Activated B cell treated with CpG ODN at 0.5 μM for 24 hours (primary cell): ENCODE measurements at regions not wholly inside any gene's neighbourhood (a gene's known extent, or its start where the extent isn't known, plus 50 kb on each side); places are given as distances from the start of the nearest gene placed in this dataset.

ENCODE experiments used
- ATAC-seq: fragments of 200-7000 bp; cut with Tn5 transposase; one replicate; pipeline ENCODE4 v1.10.0; 2021; ENCODE audit warnings: low read depth, mild to moderate bottlenecking, moderate library complexity
- CTCF ChIA-PET: fragments of 350-600 bp; sonication (Branson Sonifier 250); formaldehyde crosslinking; loops from one replicate; lab custom pipeline; 2021; ENCODE audit warnings: antibody characterized with exemption; lab: Charles Lee
- POLR2A ChIA-PET: fragments of 350-600 bp; sonication (Branson Sonifier 250); formaldehyde crosslinking; loops from one replicate; lab custom pipeline; 2021; ENCODE audit warnings: antibody characterized with exemption; lab: Charles Lee
- DNase-seq: peaks from one replicate; pipeline ENCODE4 v3.0.0; 2022
- H3K27ac Mint-ChIP-seq: one replicate; pipeline ENCODE4 v1.8.0; 2020; ENCODE audit warnings: mixed read lengths
- H3K27me3 Mint-ChIP-seq: one replicate; pipeline ENCODE4 v1.8.0; 2021; ENCODE audit warnings: mixed read lengths
- H3K36me3 Mint-ChIP-seq: one replicate; pipeline ENCODE4 v1.8.0; 2021; ENCODE audit warnings: low read depth, mixed read lengths
- H3K4me1 Mint-ChIP-seq: one replicate; pipeline ENCODE4 v1.8.0; 2021; ENCODE audit warnings: mixed read lengths
- H3K4me3 Mint-ChIP-seq: one replicate; pipeline ENCODE4 v1.8.0; 2020; ENCODE audit warnings: mild to moderate bottlenecking, mixed read lengths
- H3K9me3 Mint-ChIP-seq: one replicate; pipeline ENCODE4 v1.8.0; 2020; ENCODE audit warnings: mixed read lengths
- CTCF ChIP-seq: fragments of 200-600 bp; IDR thresholded peaks from one replicate; pipeline ENCODE4 v1.8.0; 2022; ENCODE audit warnings: antibody characterized with exemption, mild to moderate bottlenecking
- intact Hi-C: fragments of 100-400 bp; cut with micrococcal nuclease; formaldehyde crosslinking; loops from one replicate; pipeline ENCODE4 v1.15.1; 2024

GRCh38 chr9:115629879-115630840, 512.2 kb upstream of the TNC start:
- intact Hi-C loops, result no loop called here
- CTCF ChIA-PET, result no interaction called here
- Mint-ChIP-seq H3K27ac (no peak overlapping the region), H3K9me3 (no peaks in the 10 kb centered on the region), H3K36me3 (no peaks in the 10 kb centered on the region), H3K27me3 (peaks cover 2% of the 10 kb centered on the region), H3K4me3 (no peak overlapping the region), H3K4me1 (no peaks in the 10 kb centered on the region)
- no peak for DNase-seq
- ATAC-seq, result no peak
- TF ChIP-seq CTCF, result no peak
- POLR2A ChIA-PET, result no interaction called here

GRCh38 chr9:115632391-115632790, 514.4 kb upstream of the TNC start:
- Mint-ChIP-seq H3K36me3 (no peaks in the 10 kb centered on the region), H3K27ac (no peak overlapping the region), H3K9me3 (no peaks in the 10 kb centered on the region), H3K4me1 (no peaks in the 10 kb centered on the region), H3K4me3 (no peak overlapping the region), H3K27me3 (peaks cover 2% of the 10 kb centered on the region)
- no peak for TF ChIP-seq CTCF
- intact Hi-C loops, result no loop called here
- ATAC-seq (no peak), DNase-seq (no peak)
- ChIA-PET CTCF (no interaction called here), POLR2A (no interaction called here)

GRCh38 chr9:115633104-115633503, 515.1 kb upstream of the TNC start:
- POLR2A ChIA-PET, result no interaction called here
- intact Hi-C loops, result no loop called here

GRCh38 chr9:115635680-115636383, 517.8 kb upstream of the PAPPA start:
- ChIA-PET CTCF (no interaction called here), POLR2A (no interaction called here)
- H3K4me3 Mint-ChIP-seq, result no peak overlapping the region
- H3K4me1 Mint-ChIP-seq, result no peaks in the 10 kb centered on the region
- no peaks in the 10 kb centered on the region for H3K36me3 Mint-ChIP-seq
- intact Hi-C loops, result no loop called here
- ATAC-seq, result no peak
- DNase-seq, result no peak
- no peaks in the 10 kb centered on the region for H3K9me3 Mint-ChIP-seq
- TF ChIP-seq CTCF, result no peak
- no peaks in the 10 kb centered on the region for H3K27me3 Mint-ChIP-seq
- no peak overlapping the region for H3K27ac Mint-ChIP-seq

More at GRCh38 chr9:115633104-115633503, 515.1 kb upstream of the TNC start:
- no peaks in the 10 kb centered on the region for H3K36me3 Mint-ChIP-seq
- no peak for DNase-seq
- H3K27ac Mint-ChIP-seq, result no peak overlapping the region
- TF ChIP-seq CTCF, result no peak
- H3K4me3 Mint-ChIP-seq, result no peak overlapping the region
- peaks cover 2% of the 10 kb centered on the region for H3K27me3 Mint-ChIP-seq
- no peaks in the 10 kb centered on the region for H3K4me1 Mint-ChIP-seq
- no peaks in the 10 kb centered on the region for H3K9me3 Mint-ChIP-seq
- ATAC-seq, result no peak
- CTCF ChIA-PET, result no interaction called here

GRCh38 chr9:115636596-115636995, 517.0 kb upstream of the PAPPA start:
- H3K9me3 Mint-ChIP-seq, result no peaks in the 10 kb centered on the region
- no peaks in the 10 kb centered on the region for H3K4me1 Mint-ChIP-seq
- ChIA-PET CTCF (no interaction called here), POLR2A (no interaction called here)
- no peaks in the 10 kb centered on the region for H3K27me3 Mint-ChIP-seq
- H3K27ac Mint-ChIP-seq, result no peak overlapping the region
- intact Hi-C loops, result no loop called here
- no peak for TF ChIP-seq CTCF
- DNase-seq (no peak), ATAC-seq (no peak)
- H3K4me3 Mint-ChIP-seq, result no peak overlapping the region
- no peaks in the 10 kb centered on the region for H3K36me3 Mint-ChIP-seq
